ENCODE measurements at regions not wholly inside any gene's neighbourhood (a gene's known extent, or its start where the extent isn't known, plus 50 kb on each side); places are given as distances from the start of the nearest gene placed in this dataset.

DNA sequence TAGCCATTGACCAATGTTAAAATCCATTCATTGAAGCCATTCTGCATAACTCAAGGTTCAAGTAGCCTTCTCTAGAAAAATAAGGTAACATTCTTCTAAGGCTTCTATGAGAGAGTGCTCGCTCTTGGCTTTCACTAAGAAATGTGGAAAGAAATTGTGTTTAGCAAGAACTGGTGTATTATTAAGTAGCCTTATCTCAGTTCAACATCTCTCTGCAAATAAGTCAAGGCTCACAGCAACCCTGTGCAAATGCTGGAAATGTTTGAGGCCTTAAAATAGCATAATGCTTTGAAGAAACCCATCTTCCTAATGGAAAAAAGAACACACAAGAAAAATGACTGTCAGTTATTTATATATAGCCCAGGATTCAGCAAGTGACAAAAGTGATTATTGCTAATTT is 254.1 kb upstream of the PROX1 start:
- TF ChIP-seq CTCF (IDR thresholded peaks at IDR 0.05) (no peak), POLR2A (IDR thresholded peaks at IDR 0.05) (no peak), POLR2AphosphoS5 (IDR thresholded peaks at IDR 0.05) (no peak), EP300 (IDR thresholded peaks at IDR 0.05) (no peak)
